ENCODE measurements at regions not wholly inside any gene's neighbourhood (a gene's known extent, or its start where the extent isn't known, plus 50 kb on each side); places are given as distances from the start of the nearest gene placed in this dataset.

DNA sequence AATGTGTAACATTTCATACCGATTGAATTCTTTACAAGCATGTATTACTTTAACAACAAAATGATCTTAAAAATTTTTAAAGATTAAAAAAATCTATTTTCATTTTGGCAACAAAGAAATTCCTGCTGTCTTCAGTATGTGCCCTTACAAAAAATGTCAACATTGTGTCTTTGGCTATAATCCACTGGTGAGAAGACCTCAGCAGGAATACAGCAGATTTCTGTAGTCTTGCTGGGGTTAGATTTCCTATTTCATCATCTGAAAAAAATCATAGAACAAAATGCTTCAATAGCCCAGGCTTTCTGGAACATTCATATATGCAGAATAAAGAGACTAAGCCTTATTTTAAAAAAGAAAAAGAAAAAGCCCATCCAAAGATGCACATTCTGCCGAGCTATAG lies 129.1 kb upstream of the CA10 start:
- DNase-seq (no peak), FAIRE-seq (no peak)
- H3K27ac ChIP-seq (ENCODE audit: low read depth in 2 of 2, low read length in 2 of 2): no peak overlapping the region
- H3K9ac ChIP-seq (ENCODE audit: low read length in 3 of 3): no peak overlapping the region
- intact Hi-C loops (cut with DNase I): no loop called here
- no peaks in the 10 kb centered on the region for H3K4me1 ChIP-seq (ENCODE audit: control insufficient read depth in 2 of 3, insufficient read depth in 2 of 3, low read depth in 1 of 3, low read length in 3 of 3)
- no peaks in the 10 kb centered on the region for H3K27me3 ChIP-seq (ENCODE audit: control insufficient read depth, insufficient read depth, low read length)
- no peaks in the 10 kb centered on the region for H3K9me3 ChIP-seq (ENCODE audit: control insufficient read depth in 2 of 3, insufficient read depth in 1 of 3, low read length in 3 of 3)
- H3K4me3 ChIP-seq (ENCODE audit: low read length in 3 of 3): no peak overlapping the region
- H3K36me3 ChIP-seq (ENCODE audit: control insufficient read depth in 2 of 3, insufficient read depth in 3 of 3, low read length in 3 of 3): no peaks in the 10 kb centered on the region
- TF ChIP-seq, protein P1, sequence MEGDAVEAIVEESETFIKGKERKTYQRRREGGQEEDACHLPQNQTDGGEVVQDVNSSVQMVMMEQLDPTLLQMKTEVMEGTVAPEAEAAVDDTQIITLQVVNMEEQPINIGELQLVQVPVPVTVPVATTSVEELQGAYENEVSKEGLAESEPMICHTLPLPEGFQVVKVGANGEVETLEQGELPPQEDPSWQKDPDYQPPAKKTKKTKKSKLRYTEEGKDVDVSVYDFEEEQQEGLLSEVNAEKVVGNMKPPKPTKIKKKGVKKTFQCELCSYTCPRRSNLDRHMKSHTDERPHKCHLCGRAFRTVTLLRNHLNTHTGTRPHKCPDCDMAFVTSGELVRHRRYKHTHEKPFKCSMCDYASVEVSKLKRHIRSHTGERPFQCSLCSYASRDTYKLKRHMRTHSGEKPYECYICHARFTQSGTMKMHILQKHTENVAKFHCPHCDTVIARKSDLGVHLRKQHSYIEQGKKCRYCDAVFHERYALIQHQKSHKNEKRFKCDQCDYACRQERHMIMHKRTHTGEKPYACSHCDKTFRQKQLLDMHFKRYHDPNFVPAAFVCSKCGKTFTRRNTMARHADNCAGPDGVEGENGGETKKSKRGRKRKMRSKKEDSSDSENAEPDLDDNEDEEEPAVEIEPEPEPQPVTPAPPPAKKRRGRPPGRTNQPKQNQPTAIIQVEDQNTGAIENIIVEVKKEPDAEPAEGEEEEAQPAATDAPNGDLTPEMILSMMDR (IDR thresholded peaks at IDR 0.05; ENCODE audit: borderline replicate concordance, extremely low read depth, insufficient read depth): no peak

DNA sequence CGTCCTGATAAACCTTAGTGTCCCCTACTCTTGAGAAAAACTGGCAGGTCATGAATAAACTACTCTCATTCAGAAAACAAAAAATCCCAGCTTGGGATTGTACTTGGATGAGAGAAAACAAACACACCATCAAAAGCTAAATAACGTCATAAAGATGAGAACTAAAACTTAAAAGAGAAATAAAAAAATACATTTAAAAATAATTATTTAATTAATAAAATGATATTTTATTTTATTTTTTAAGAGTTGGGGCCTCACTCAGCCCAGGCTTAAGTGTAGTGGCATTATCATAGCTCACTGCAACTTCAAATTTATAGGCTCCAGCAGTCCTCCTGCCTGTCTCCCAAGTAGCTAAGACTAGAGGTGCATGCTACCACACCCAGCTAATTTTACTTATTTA lies 125.4 kb upstream of the CA10 start:
- Histone ChIP-seq H3K9ac (ENCODE audit: low read length in 3 of 3) (no peak overlapping the region), H3K4me1 (ENCODE audit: control insufficient read depth in 2 of 3, insufficient read depth in 2 of 3, low read depth in 1 of 3, low read length in 3 of 3) (no peaks in the 10 kb centered on the region), H3K9me3 (ENCODE audit: control insufficient read depth in 2 of 3, insufficient read depth in 1 of 3, low read length in 3 of 3) (no peaks in the 10 kb centered on the region), H3K27ac (ENCODE audit: low read depth in 2 of 2, low read length in 2 of 2) (no peak overlapping the region), H3K4me3 (ENCODE audit: low read length in 3 of 3) (no peak overlapping the region), H3K36me3 (ENCODE audit: control insufficient read depth in 2 of 3, insufficient read depth in 3 of 3, low read length in 3 of 3) (no peaks in the 10 kb centered on the region), H3K27me3 (ENCODE audit: control insufficient read depth, insufficient read depth, low read length) (no peaks in the 10 kb centered on the region)
- FAIRE-seq (no peak), DNase-seq (no peak)
- TF ChIP-seq, protein P1 (IDR thresholded peaks at IDR 0.05; ENCODE audit: borderline replicate concordance, extremely low read depth, insufficient read depth): no peak
- intact Hi-C loops (cut with DNase I): no loop called here

DNA sequence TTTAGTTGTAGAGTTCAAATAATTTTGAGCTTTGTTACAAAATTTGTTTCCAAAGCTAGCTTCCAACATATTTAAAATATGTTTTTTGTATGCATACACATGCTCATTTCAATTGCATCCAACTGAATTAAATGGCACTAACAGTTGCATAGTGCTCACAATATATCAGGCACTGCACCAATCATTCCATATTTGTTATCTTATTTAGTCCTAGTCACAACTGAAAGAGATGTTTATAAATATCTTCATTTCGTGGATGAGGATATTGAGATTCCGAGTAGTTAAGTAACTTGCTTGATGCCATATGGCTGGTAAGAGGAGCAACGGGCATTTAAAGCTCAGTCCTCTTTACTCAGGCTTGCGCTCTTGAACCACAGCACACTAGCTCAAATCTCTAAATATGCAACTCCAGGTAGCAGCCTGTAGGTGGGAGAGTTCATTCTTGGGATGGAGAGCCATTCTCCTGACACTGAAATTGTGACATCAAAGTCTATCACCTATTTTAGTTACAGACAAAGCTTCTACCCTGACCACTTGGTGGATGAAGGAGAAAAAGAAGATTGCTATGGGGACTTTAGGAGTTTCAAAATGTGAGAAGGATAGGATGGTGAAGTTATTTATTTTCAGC lies 118.0 kb upstream of the CA10 start:
- no peaks in the 10 kb centered on the region for H3K36me3 ChIP-seq (ENCODE audit: control insufficient read depth in 2 of 3, insufficient read depth in 3 of 3, low read length in 3 of 3)
- no peaks in the 10 kb centered on the region for H3K27me3 ChIP-seq (ENCODE audit: control insufficient read depth, insufficient read depth, low read length)
- no peaks in the 10 kb centered on the region for H3K9me3 ChIP-seq (ENCODE audit: control insufficient read depth in 2 of 3, insufficient read depth in 1 of 3, low read length in 3 of 3)
- DNase-seq (no peak), FAIRE-seq (no peak)
- no peaks in the 10 kb centered on the region for H3K4me1 ChIP-seq (ENCODE audit: control insufficient read depth in 2 of 3, insufficient read depth in 2 of 3, low read depth in 1 of 3, low read length in 3 of 3)
- H3K4me3 ChIP-seq (ENCODE audit: low read length in 3 of 3): no peak overlapping the region
- no peak overlapping the region for H3K9ac ChIP-seq (ENCODE audit: low read length in 3 of 3)
- intact Hi-C loops (cut with DNase I): no loop called here
- H3K27ac ChIP-seq (ENCODE audit: low read depth in 2 of 2, low read length in 2 of 2): no peak overlapping the region
- TF ChIP-seq, protein P1 (IDR thresholded peaks at IDR 0.05; ENCODE audit: borderline replicate concordance, extremely low read depth, insufficient read depth): no peak

DNA sequence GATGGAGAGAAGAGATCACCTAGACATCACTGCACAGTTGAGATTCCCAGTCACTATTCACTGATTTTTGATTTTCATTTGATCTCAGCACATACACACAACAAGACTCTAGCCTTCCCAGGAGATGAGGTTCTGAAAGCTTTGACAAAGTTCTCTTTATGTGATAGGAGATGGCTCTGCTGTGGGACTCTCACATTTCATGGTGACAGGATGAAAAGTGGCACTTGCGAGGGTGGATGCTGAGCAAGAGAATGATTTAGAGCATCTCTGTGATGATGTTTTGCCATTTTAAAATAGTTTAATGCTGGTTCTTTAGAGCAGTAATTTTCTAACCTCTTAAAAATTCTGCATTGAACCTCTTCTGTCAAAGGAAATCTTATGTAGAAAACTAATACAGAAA lies 113.3 kb upstream of the CA10 start:
- no peaks in the 10 kb centered on the region for H3K9me3 ChIP-seq (ENCODE audit: control insufficient read depth in 2 of 3, insufficient read depth in 1 of 3, low read length in 3 of 3)
- H3K9ac ChIP-seq (ENCODE audit: low read length in 3 of 3): no peak overlapping the region
- FAIRE-seq (no peak), DNase-seq (no peak)
- TF ChIP-seq, protein P1 (IDR thresholded peaks at IDR 0.05; ENCODE audit: borderline replicate concordance, extremely low read depth, insufficient read depth): no peak
- no peaks in the 10 kb centered on the region for H3K4me1 ChIP-seq (ENCODE audit: control insufficient read depth in 2 of 3, insufficient read depth in 2 of 3, low read depth in 1 of 3, low read length in 3 of 3)
- H3K36me3 ChIP-seq (ENCODE audit: control insufficient read depth in 2 of 3, insufficient read depth in 3 of 3, low read length in 3 of 3): no peaks in the 10 kb centered on the region
- intact Hi-C loops (cut with DNase I): no loop called here
- no peaks in the 10 kb centered on the region for H3K27me3 ChIP-seq (ENCODE audit: control insufficient read depth, insufficient read depth, low read length)
- no peak overlapping the region for H3K27ac ChIP-seq (ENCODE audit: low read depth in 2 of 2, low read length in 2 of 2)
- H3K4me3 ChIP-seq (ENCODE audit: low read length in 3 of 3): no peak overlapping the region

All from kidney (tissue), 13 donors.